Panc1 (cell line): ENCODE measurements at regions not wholly inside any gene's neighbourhood (a gene's known extent, or its start where the extent isn't known, plus 50 kb on each side); places are given as distances from the start of the nearest gene placed in this dataset.

Experiments used
- ATAC-seq: fragments of 200-7000 bp; cut with Tn5 transposase; 2 replicates; pipeline ENCODE4 v1.9.1; 2020; ENCODE audit warnings: mild to moderate bottlenecking, moderate library complexity
- BruUV-seq: library from RNA; stranded (reverse); fragments of 400-500 nt; replicated peaks from 2 replicates; lab custom pipeline; 2021; lab: Mats Ljungman, UMichigan
- CTCF ChIA-PET: fragments of 300-600 bp; sonication (Branson Sonifier 250); formaldehyde crosslinking; loops from one replicate; lab custom pipeline; 2022; ENCODE audit warnings: antibody characterized with exemption; lab: Charles Lee
- POLR2A ChIA-PET: fragments of 300-600 bp; sonication (Branson Sonifier 250); formaldehyde crosslinking; loops from one replicate; lab custom pipeline; 2022; ENCODE audit warnings: antibody characterized with exemption; lab: Charles Lee
- DNase-seq: peaks from one replicate; pipeline ENCODE4 v3.0.0-alpha.2; 2010; ENCODE audit warnings: low read depth, low spot score
- H3K27ac ChIP-seq: 2 replicates; pipeline ENCODE4 v1.5.1; 2011; ENCODE audit warnings: mild to moderate bottlenecking, low read length, inconsistent platforms
- H3K27me3 ChIP-seq: fragments of 200-500 bp; sonication (Bioruptor generic); 2 replicates; pipeline ENCODE4 v1.6.0; 2014; ENCODE audit warnings: low read length, inconsistent platforms; ENCODE audit not compliant: control insufficient read depth, insufficient read depth
- H3K36me3 ChIP-seq: fragments of 200-500 bp; sonication (Bioruptor generic); 2 replicates; pipeline ENCODE4 v1.5.1; 2014; ENCODE audit warnings: inconsistent platforms, mild to moderate bottlenecking, low read length, moderate library complexity; ENCODE audit not compliant: control insufficient read depth, insufficient read depth
- H3K4me1 ChIP-seq: 2 replicates; pipeline ENCODE4 v1.5.1; 2011; ENCODE audit warnings: inconsistent platforms, mild to moderate bottlenecking, low read length, moderate library complexity; ENCODE audit not compliant: control insufficient read depth, insufficient read depth
- H3K4me3 ChIP-seq, 2 experiments: 2 replicates each; pipeline ENCODE4 v1.5.1; 2011 to 2012; ENCODE audit warnings: low read depth in 2 of 2, low read length in 2 of 2, mild to moderate bottlenecking in 2 of 2, inconsistent platforms in 1 of 2, moderate library complexity in 1 of 2
- H3K9me3 ChIP-seq: fragments of 200-500 bp; sonication (Bioruptor generic); 2 replicates; pipeline ENCODE4 v1.5.1; 2014; ENCODE audit warnings: low read depth, mild to moderate bottlenecking, inconsistent platforms, low read length, moderate library complexity; ENCODE audit not compliant: control insufficient read depth, insufficient read depth
- CTCF ChIP-seq: fragments of 450-650 bp; IDR thresholded peaks from 2 replicates; pipeline ENCODE4 v1.5.1; 2017; ENCODE audit warnings: mild to moderate bottlenecking
- POLR2AphosphoS5 ChIP-seq: IDR thresholded peaks from 2 replicates; pipeline ENCODE4 v1.6.1; 2012; ENCODE audit warnings: mild to moderate bottlenecking, low read depth, low read length, moderate library complexity
- REST ChIP-seq, 2 experiments: IDR thresholded peaks; 2 replicates each; pipeline ENCODE4 v1.6.1; 2011 to 2012; ENCODE audit warnings: low read depth in 2 of 2, control low read depth in 1 of 2, low read length in 1 of 2, mild to moderate bottlenecking in 1 of 2, moderate library complexity in 1 of 2; ENCODE audit not compliant: insufficient read depth in 1 of 2
- SIN3A ChIP-seq: IDR thresholded peaks from 2 replicates; pipeline ENCODE4 v1.6.1; 2012; ENCODE audit warnings: low read depth, mild to moderate bottlenecking, low read length, moderate library complexity, borderline replicate concordance; ENCODE audit not compliant: insufficient read depth
- TCF7L2 ChIP-seq: IDR thresholded peaks from 2 replicates; pipeline ENCODE4 v1.6.1; 2011; ENCODE audit warnings: mild to moderate bottlenecking, low read depth, low read length, inconsistent platforms
- in situ Hi-C: cut with HindIII; loops from 2 replicates; pipeline ENCODE4 v1.10.0; 2016; ENCODE audit warnings: low sequenced_read_pairs, low pct_unique_long_range_greater_than_20kb
- intact Hi-C: fragments of 100-400 bp; cut with micrococcal nuclease; formaldehyde crosslinking; loops from one replicate; pipeline ENCODE4 v1.10.0; 2022; ENCODE audit not compliant: unreplicated experiment

GRCh38 chr5:34450338-34450737 lies 205.8 kb upstream of the RAI14 start:
- ATAC-seq: no peak
- intact Hi-C loops (no loop called here), in situ Hi-C loops (no loop called here)
- CTCF ChIA-PET: no interaction called here
- no peak overlapping the region for H3K27ac ChIP-seq
- POLR2A ChIA-PET: no interaction called here
- TF ChIP-seq REST (IDR thresholded peaks at IDR 0.05; ENCODE audit: insufficient read depth in 1 of 2, low read depth in 2 of 2, low read length in 1 of 2) (no peak), POLR2AphosphoS5 (no peak), TCF7L2 (no peak), SIN3A (no peak), CTCF (no peak)
- H3K36me3 ChIP-seq: no peaks in the 10 kb centered on the region
- BruUV-seq: no TSS peak
- no peaks in the 10 kb centered on the region for H3K27me3 ChIP-seq
- no peak overlapping the region for H3K4me3 ChIP-seq
- H3K4me1 ChIP-seq: no peaks in the 10 kb centered on the region
- no peak for DNase-seq
- no peaks in the 10 kb centered on the region for H3K9me3 ChIP-seq

GRCh38 chr5:34452170-34452828 lies 203.8 kb upstream of the RAI14 start:
- in situ Hi-C loops (no loop called here), intact Hi-C loops (no loop called here)
- BruUV-seq: no TSS peak
- Histone ChIP-seq H3K9me3 (no peaks in the 10 kb centered on the region), H3K4me1 (no peaks in the 10 kb centered on the region), H3K36me3 (no peaks in the 10 kb centered on the region), H3K27me3 (no peaks in the 10 kb centered on the region), H3K27ac (no peak overlapping the region), H3K4me3 (no peak overlapping the region)
- ChIA-PET CTCF (no interaction called here), POLR2A (interaction anchor here (0.5 kb wide), 1 partner anchor 26 kb away, joined by 3 read pairs; no protein-coding TSS in a partner anchor)
- ATAC-seq (no peak), DNase-seq (no peak)
- peak; percentile 67 for TF ChIP-seq CTCF
- TF ChIP-seq REST (IDR thresholded peaks at IDR 0.05; ENCODE audit: insufficient read depth in 1 of 2, low read depth in 2 of 2, low read length in 1 of 2): no peak
